ENCODE measurements at regions not wholly inside any gene's neighbourhood (a gene's known extent, or its start where the extent isn't known, plus 50 kb on each side); places are given as distances from the start of the nearest gene placed in this dataset.

DNA sequence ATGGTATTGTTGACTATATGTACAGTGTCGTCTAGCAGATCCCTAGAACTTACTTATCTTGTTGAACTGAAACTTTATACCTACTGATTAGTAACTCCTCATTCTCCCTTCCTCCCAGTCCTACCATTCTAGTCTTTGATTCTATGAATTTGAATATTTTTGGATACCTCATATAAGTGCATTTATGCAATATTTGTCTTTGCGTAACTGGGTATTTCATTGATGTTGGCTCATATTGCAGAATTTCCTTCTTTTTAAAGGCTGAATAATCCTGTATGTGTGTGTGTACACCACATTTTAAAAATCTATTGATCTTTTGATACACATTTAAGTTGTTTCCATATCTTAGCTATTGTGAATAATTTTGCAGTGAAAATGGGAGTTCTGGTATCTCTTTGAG, 119.9 kb downstream of the SOX4 start:
- TF ChIP-seq YY1 (IDR thresholded peaks at IDR 0.05) (no peak), FOXA1 (IDR thresholded peaks at IDR 0.05) (no peak), HNF4G (IDR thresholded peaks at IDR 0.05) (no peak), GABPA (IDR thresholded peaks at IDR 0.05 in 1 of 2, conservative IDR thresholded peaks at IDR 0.05 in 1 of 2) (no peak), TAF1 (conservative IDR thresholded peaks at IDR 0.05) (no peak)
- TF ChIP-seq, protein P1, sequence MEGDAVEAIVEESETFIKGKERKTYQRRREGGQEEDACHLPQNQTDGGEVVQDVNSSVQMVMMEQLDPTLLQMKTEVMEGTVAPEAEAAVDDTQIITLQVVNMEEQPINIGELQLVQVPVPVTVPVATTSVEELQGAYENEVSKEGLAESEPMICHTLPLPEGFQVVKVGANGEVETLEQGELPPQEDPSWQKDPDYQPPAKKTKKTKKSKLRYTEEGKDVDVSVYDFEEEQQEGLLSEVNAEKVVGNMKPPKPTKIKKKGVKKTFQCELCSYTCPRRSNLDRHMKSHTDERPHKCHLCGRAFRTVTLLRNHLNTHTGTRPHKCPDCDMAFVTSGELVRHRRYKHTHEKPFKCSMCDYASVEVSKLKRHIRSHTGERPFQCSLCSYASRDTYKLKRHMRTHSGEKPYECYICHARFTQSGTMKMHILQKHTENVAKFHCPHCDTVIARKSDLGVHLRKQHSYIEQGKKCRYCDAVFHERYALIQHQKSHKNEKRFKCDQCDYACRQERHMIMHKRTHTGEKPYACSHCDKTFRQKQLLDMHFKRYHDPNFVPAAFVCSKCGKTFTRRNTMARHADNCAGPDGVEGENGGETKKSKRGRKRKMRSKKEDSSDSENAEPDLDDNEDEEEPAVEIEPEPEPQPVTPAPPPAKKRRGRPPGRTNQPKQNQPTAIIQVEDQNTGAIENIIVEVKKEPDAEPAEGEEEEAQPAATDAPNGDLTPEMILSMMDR (IDR thresholded peaks at IDR 0.05; ENCODE audit: low read depth, low read length, missing input control), result no peak
- TF ChIP-seq, protein P2, sequence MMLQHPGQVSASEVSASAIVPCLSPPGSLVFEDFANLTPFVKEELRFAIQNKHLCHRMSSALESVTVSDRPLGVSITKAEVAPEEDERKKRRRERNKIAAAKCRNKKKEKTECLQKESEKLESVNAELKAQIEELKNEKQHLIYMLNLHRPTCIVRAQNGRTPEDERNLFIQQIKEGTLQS (IDR thresholded peaks at IDR 0.05), result no peak
- TF ChIP-seq, protein P3, sequence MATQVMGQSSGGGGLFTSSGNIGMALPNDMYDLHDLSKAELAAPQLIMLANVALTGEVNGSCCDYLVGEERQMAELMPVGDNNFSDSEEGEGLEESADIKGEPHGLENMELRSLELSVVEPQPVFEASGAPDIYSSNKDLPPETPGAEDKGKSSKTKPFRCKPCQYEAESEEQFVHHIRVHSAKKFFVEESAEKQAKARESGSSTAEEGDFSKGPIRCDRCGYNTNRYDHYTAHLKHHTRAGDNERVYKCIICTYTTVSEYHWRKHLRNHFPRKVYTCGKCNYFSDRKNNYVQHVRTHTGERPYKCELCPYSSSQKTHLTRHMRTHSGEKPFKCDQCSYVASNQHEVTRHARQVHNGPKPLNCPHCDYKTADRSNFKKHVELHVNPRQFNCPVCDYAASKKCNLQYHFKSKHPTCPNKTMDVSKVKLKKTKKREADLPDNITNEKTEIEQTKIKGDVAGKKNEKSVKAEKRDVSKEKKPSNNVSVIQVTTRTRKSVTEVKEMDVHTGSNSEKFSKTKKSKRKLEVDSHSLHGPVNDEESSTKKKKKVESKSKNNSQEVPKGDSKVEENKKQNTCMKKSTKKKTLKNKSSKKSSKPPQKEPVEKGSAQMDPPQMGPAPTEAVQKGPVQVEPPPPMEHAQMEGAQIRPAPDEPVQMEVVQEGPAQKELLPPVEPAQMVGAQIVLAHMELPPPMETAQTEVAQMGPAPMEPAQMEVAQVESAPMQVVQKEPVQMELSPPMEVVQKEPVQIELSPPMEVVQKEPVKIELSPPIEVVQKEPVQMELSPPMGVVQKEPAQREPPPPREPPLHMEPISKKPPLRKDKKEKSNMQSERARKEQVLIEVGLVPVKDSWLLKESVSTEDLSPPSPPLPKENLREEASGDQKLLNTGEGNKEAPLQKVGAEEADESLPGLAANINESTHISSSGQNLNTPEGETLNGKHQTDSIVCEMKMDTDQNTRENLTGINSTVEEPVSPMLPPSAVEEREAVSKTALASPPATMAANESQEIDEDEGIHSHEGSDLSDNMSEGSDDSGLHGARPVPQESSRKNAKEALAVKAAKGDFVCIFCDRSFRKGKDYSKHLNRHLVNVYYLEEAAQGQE (IDR thresholded peaks at IDR 0.05), result no peak
- TF ChIP-seq, protein P4, sequence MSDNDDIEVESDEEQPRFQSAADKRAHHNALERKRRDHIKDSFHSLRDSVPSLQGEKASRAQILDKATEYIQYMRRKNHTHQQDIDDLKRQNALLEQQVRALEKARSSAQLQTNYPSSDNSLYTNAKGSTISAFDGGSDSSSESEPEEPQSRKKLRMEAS (IDR thresholded peaks at IDR 0.05), result no peak
